ENCODE measurements at regions not wholly inside any gene's neighbourhood (a gene's known extent, or its start where the extent isn't known, plus 50 kb on each side); places are given as distances from the start of the nearest gene placed in this dataset.

- CTCF ChIA-PET, result no interaction called here
- POLR2A ChIA-PET, result no interaction called here
- 24% methylated on average over 1 of the region's 1 CpG for WGBS (ENCODE audit: missing lambda C conversion rate)
- Histone ChIP-seq H3K4me2 (no peak overlapping the region), H3K27ac (no peak overlapping the region), H3K9me3 (no peaks in the 10 kb centered on the region), H3K4me1 (no peaks in the 10 kb centered on the region), H3K4me3 (no peak overlapping the region)
- no peak for DNase-seq (ENCODE audit: low read depth in 1 of 2, low spot score in 1 of 2)
- TF ChIP-seq CHD2 (IDR thresholded peaks at IDR 0.05; ENCODE audit: low read length, partially characterized antibody) (no peak), NR3C1 (IDR thresholded peaks at IDR 0.05) (no peak), NPAS2 (CRISPR knock-in tag; IDR thresholded peaks at IDR 0.05; ENCODE audit: borderline replicate concordance) (no peak), ATOH8 (CRISPR knock-in tag; IDR thresholded peaks at IDR 0.05; ENCODE audit: low read depth) (no peak), NFE2L2 (conservative IDR thresholded peaks at IDR 0.05; ENCODE audit: low read length) (no peak), KDM5A (IDR thresholded peaks at IDR 0.05) (no peak), HOXB5 (CRISPR knock-in tag; IDR thresholded peaks at IDR 0.05) (no peak), JUNB (IDR thresholded peaks at IDR 0.05) (no peak)
- no peak for ATAC-seq
- FAIRE-seq, result no peak
These were observed 92.9 kb downstream of the TXNL1 start for GRCh38 chr18:56545464-56545863.

GRCh38 chr18:56542476-56542875 is 95.9 kb downstream of the TXNL1 start:
- FAIRE-seq (no peak), DNase-seq (ENCODE audit: low read depth in 1 of 2, low spot score in 1 of 2) (no peak), ATAC-seq (no peak)
- Histone ChIP-seq H3K9me3 (no peaks in the 10 kb centered on the region), H3K4me2 (no peak overlapping the region), H3K4me3 (no peak overlapping the region), H3K27ac (no peak overlapping the region), H3K4me1 (no peaks in the 10 kb centered on the region)
- ChIA-PET POLR2A (no interaction called here), CTCF (no interaction called here)
- TF ChIP-seq EHMT2 (IDR thresholded peaks at IDR 0.05; ENCODE audit: low read depth) (no peak), HOXB13 (CRISPR knock-in tag; IDR thresholded peaks at IDR 0.05; ENCODE audit: low read depth) (no peak), ZNF302 (CRISPR knock-in tag; IDR thresholded peaks at IDR 0.05) (no peak), CBX2 (IDR thresholded peaks at IDR 0.05; ENCODE audit: borderline replicate concordance, low read depth) (no peak), ZC3H11A (IDR thresholded peaks at IDR 0.05) (no peak), KDM5A (IDR thresholded peaks at IDR 0.05) (no peak), POLR2AphosphoS2 (conservative IDR thresholded peaks at IDR 0.05; ENCODE audit: low read length) (no peak), HMGXB4 (CRISPR knock-in tag; IDR thresholded peaks at IDR 0.05; ENCODE audit: borderline replicate concordance) (no peak), RAD21 (conservative IDR thresholded peaks at IDR 0.05 in 1 of 2, IDR thresholded peaks at IDR 0.05 in 1 of 2) (no peak)
- 10% methylated on average over 2 of the region's 2 CpGs for WGBS (ENCODE audit: missing lambda C conversion rate)

- H3K4me2 ChIP-seq, result no peak overlapping the region
- no peak for TF ChIP-seq RAD21 (conservative IDR thresholded peaks at IDR 0.05 in 1 of 2, IDR thresholded peaks at IDR 0.05 in 1 of 2)
- TF ChIP-seq MAZ (IDR thresholded peaks at IDR 0.05; ENCODE audit: borderline replicate concordance, low read depth, low read length), result no peak
- no peak for TF ChIP-seq KDM5A (IDR thresholded peaks at IDR 0.05)
- no peak for TF ChIP-seq ZNF302 (CRISPR knock-in tag; IDR thresholded peaks at IDR 0.05)
- TF ChIP-seq EHF (CRISPR knock-in tag; IDR thresholded peaks at IDR 0.05), result no peak
- no peak for TF ChIP-seq BHLHE40 (IDR thresholded peaks at IDR 0.05; ENCODE audit: low read depth, low read length)
- TF ChIP-seq REST (IDR thresholded peaks at IDR 0.05), result no peak
- no peak for TF ChIP-seq SMC3 (IDR thresholded peaks at IDR 0.05)
- TF ChIP-seq HMGXB4 (CRISPR knock-in tag; IDR thresholded peaks at IDR 0.05; ENCODE audit: borderline replicate concordance), result no peak
- TF ChIP-seq PHF8 (IDR thresholded peaks at IDR 0.05; ENCODE audit: borderline replicate concordance, low read depth), result no peak
- TF ChIP-seq NR3C1 (IDR thresholded peaks at IDR 0.05), result no peak
- no peak for TF ChIP-seq RARB (CRISPR knock-in tag; IDR thresholded peaks at IDR 0.05)
- no peak for TF ChIP-seq USF2 (IDR thresholded peaks at IDR 0.05)
- TF ChIP-seq MYC (IDR thresholded peaks at IDR 0.05; ENCODE audit: borderline replicate concordance, low read length), result no peak
- TF ChIP-seq RFX5 (IDR thresholded peaks at IDR 0.05), result no peak
- DNase-seq (ENCODE audit: low read depth in 1 of 2, low spot score in 1 of 2), result no peak
- ChIA-PET POLR2A (no interaction called here), CTCF (no interaction called here)
- WGBS (ENCODE audit: missing lambda C conversion rate), result 11% methylated on average over 2 of the region's 2 CpGs
- FAIRE-seq, result no peak
- no peaks in the 10 kb centered on the region for H3K9me3 ChIP-seq
- H3K27ac ChIP-seq, result no peak overlapping the region
- no peak for ATAC-seq
- no peaks in the 10 kb centered on the region for H3K4me1 ChIP-seq
- no peak overlapping the region for H3K4me3 ChIP-seq
These were observed 96.6 kb downstream of the TXNL1 start for GRCh38 chr18:56541793-56542192.
